ENCODE measurements at regions not wholly inside any gene's neighbourhood (a gene's known extent, or its start where the extent isn't known, plus 50 kb on each side); places are given as distances from the start of the nearest gene placed in this dataset.

DNA sequence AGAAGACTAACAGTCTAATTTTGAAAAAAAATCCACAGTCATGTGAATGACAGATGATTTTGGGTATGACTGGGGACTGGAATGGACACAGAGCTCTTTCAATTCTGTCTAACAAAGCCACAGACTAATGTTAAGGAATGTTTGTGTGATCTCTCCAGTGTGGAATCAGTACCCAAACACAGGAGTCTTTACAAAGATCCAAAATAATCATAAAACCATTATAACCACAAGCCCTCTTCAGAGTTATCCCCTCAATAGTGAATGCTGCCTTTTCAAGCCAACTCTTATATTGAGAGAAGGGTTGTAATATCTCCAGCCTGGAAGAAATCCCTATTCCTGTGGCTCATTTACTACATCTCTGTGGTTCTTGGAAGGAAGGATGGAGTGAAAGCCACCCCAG, 552.0 kb upstream of the CLINT1 start:
- Histone ChIP-seq H3K4me2 (ENCODE audit: insufficient read depth, low read length) (no peak overlapping the region), H3K4me1 (ENCODE audit: insufficient read depth, low read length) (peaks cover 14% of the 10 kb centered on the region), H4K20me1 (ENCODE audit: insufficient read depth, low read length) (no peaks in the 10 kb centered on the region)

DNA sequence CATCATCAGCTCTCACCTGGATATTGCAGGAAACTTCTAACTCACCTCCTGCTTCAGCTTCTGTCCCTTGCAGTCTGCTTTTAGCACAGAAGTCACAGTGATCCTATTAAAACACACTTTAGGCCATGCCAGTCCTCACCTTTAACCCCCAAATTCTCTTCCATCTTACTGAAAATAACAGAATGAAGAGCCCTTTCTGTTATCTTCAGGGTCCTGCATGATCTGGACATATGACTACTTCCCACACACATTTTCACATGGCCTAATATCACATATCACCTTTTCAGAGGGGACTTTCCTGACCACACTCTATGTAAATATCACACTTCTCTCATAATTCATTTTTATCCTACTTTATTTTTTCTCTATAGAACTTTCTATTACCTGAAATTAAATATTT, 550.6 kb upstream of the CLINT1 start:
- Histone ChIP-seq H3K9ac (ENCODE audit: low read depth, low read length) (no peak overlapping the region), H3K9me3 (ENCODE audit: insufficient read depth, low read length, severe bottlenecking) (no peaks in the 10 kb centered on the region), H3K27me3 (ENCODE audit: insufficient read depth, low read length, poor library complexity) (no peaks in the 10 kb centered on the region), H3K4me1 (ENCODE audit: insufficient read depth, low read length) (peaks cover 14% of the 10 kb centered on the region), H3K27ac (ENCODE audit: low read length) (no peak overlapping the region), H3K79me2 (ENCODE audit: insufficient read depth, low read length) (no peaks in the 10 kb centered on the region), H4K20me1 (ENCODE audit: insufficient read depth, low read length) (no peaks in the 10 kb centered on the region), H3K4me2 (ENCODE audit: insufficient read depth, low read length) (no peak overlapping the region), H2AFZ (ENCODE audit: low read depth, low read length) (peak overlapping the region; percentile 20; the same call in 1 of the 2 replicates), H3K36me3 (ENCODE audit: insufficient read depth, low read length) (no peaks in the 10 kb centered on the region), H3K4me3 (ENCODE audit: low read depth in 1 of 2, low read length in 2 of 2) (no peak overlapping the region)
- ATAC-seq (ENCODE audit: insufficient read depth, low read depth): no peak
- DNase-seq: no peak
- TF ChIP-seq, protein P1, sequence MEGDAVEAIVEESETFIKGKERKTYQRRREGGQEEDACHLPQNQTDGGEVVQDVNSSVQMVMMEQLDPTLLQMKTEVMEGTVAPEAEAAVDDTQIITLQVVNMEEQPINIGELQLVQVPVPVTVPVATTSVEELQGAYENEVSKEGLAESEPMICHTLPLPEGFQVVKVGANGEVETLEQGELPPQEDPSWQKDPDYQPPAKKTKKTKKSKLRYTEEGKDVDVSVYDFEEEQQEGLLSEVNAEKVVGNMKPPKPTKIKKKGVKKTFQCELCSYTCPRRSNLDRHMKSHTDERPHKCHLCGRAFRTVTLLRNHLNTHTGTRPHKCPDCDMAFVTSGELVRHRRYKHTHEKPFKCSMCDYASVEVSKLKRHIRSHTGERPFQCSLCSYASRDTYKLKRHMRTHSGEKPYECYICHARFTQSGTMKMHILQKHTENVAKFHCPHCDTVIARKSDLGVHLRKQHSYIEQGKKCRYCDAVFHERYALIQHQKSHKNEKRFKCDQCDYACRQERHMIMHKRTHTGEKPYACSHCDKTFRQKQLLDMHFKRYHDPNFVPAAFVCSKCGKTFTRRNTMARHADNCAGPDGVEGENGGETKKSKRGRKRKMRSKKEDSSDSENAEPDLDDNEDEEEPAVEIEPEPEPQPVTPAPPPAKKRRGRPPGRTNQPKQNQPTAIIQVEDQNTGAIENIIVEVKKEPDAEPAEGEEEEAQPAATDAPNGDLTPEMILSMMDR (IDR thresholded peaks at IDR 0.05; ENCODE audit: borderline replicate concordance, extremely low read depth, low read length, poor library complexity, severe bottlenecking): no peak
- TF ChIP-seq EZH2 (IDR thresholded peaks at IDR 0.05; ENCODE audit: borderline replicate concordance, low read depth, low read length, severe bottlenecking): no peak

More for the DNA sequence above, 552.0 kb upstream of the CLINT1 start:
- TF ChIP-seq EZH2 (IDR thresholded peaks at IDR 0.05; ENCODE audit: borderline replicate concordance, low read depth, low read length, severe bottlenecking): no peak
- H3K9ac ChIP-seq (ENCODE audit: low read depth, low read length): no peak overlapping the region
- no peak for DNase-seq
- no peak for ATAC-seq (ENCODE audit: insufficient read depth, low read depth)
- H3K27ac ChIP-seq (ENCODE audit: low read length): no peak overlapping the region
- H3K79me2 ChIP-seq (ENCODE audit: insufficient read depth, low read length): no peaks in the 10 kb centered on the region
- H3K27me3 ChIP-seq (ENCODE audit: insufficient read depth, low read length, poor library complexity): no peaks in the 10 kb centered on the region
- no peak overlapping the region for H3K4me3 ChIP-seq (ENCODE audit: low read depth in 1 of 2, low read length in 2 of 2)
- no peak overlapping the region for H2AFZ ChIP-seq (ENCODE audit: low read depth, low read length)
- no peaks in the 10 kb centered on the region for H3K36me3 ChIP-seq (ENCODE audit: insufficient read depth, low read length)
- no peaks in the 10 kb centered on the region for H3K9me3 ChIP-seq (ENCODE audit: insufficient read depth, low read length, severe bottlenecking)

DNA sequence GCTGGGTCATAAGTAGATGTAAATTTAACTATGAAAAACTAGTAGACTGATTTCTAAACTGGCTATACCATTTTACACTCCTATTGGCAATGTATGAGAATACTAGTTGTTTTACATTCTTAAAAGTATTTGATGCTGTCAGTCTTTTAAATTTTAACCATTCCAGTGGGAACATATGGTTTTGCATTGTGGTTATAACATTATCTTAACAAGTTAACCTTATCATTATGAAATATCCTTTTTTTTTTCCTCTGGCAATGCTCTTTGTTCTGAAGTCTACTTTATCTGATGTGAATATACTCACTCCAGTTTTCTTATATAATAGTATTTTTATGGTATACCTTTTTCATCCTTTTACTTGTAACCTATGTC, 548.9 kb upstream of the CLINT1 start:
- DNase-seq (no peak), ATAC-seq (ENCODE audit: insufficient read depth, low read depth) (no peak)
- peaks cover 14% of the 10 kb centered on the region for H3K4me1 ChIP-seq (ENCODE audit: insufficient read depth, low read length)
- no peak for TF ChIP-seq EZH2 (IDR thresholded peaks at IDR 0.05; ENCODE audit: borderline replicate concordance, low read depth, low read length, severe bottlenecking)
- TF ChIP-seq, protein P1 (IDR thresholded peaks at IDR 0.05; ENCODE audit: borderline replicate concordance, extremely low read depth, low read length, poor library complexity, severe bottlenecking): no peak
- no peaks in the 10 kb centered on the region for H3K27me3 ChIP-seq (ENCODE audit: insufficient read depth, low read length, poor library complexity)
- no peaks in the 10 kb centered on the region for H3K36me3 ChIP-seq (ENCODE audit: insufficient read depth, low read length)
- H3K4me3 ChIP-seq (ENCODE audit: low read depth in 1 of 2, low read length in 2 of 2): no peak overlapping the region
- H3K4me2 ChIP-seq (ENCODE audit: insufficient read depth, low read length): no peak overlapping the region
- H2AFZ ChIP-seq (ENCODE audit: low read depth, low read length): no peak overlapping the region
- H3K9ac ChIP-seq (ENCODE audit: low read depth, low read length): no peak overlapping the region
- H3K9me3 ChIP-seq (ENCODE audit: insufficient read depth, low read length, severe bottlenecking): peaks cover 9% of the 10 kb centered on the region
- no peak overlapping the region for H3K27ac ChIP-seq (ENCODE audit: low read length)
- no peaks in the 10 kb centered on the region for H3K79me2 ChIP-seq (ENCODE audit: insufficient read depth, low read length)
- H4K20me1 ChIP-seq (ENCODE audit: insufficient read depth, low read length): no peaks in the 10 kb centered on the region

DNA sequence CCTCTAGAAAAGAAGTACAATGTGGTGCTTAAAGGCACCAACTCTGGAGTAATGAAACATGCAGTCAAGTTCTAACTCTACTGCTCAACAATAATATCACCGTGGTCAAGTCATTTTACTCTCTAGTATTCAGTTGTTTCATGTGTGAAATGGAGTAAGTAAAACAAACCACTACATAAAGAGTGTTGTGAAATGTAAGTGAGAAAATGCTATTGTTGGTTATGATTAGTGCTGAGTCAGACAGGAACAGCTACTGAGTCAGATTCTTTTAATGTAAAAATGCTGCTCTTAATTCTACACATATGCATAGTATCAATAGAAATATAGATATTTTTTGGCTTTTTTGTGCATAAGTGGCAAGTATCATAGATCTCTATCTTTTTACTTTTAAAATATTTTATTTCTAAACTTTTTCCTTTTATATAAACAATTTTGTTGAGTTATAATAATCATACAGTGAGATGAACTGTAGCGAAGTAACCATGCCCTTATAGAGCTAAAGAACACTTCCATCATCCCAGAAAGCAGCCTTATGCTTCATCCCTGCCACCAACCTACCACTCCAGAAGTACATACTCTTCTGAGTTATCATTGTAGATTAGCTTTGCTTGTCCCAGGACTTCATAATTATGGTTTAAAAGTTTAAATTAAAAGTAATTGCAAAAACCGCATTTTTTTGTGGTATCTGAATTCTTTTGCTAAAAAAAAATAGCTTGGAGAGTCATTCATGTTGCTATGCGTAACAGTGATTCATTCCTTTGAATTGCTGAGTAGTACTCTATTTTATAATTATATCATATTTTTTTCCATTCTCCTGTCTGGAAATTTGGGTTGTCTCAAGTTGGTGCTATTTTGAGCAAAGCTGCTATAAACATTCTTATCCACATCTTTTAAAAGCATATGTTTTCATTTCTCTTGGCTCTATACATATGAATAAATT, 548.2 kb upstream of the CLINT1 start:
- H2AFZ ChIP-seq (ENCODE audit: low read depth, low read length): no peak overlapping the region
- H3K4me1 ChIP-seq (ENCODE audit: insufficient read depth, low read length): peaks cover 10% of the 10 kb centered on the region
- no peaks in the 10 kb centered on the region for H3K36me3 ChIP-seq (ENCODE audit: insufficient read depth, low read length)
- peaks cover 11% of the 10 kb centered on the region for H3K9me3 ChIP-seq (ENCODE audit: insufficient read depth, low read length, severe bottlenecking)
- TF ChIP-seq, protein P1 (IDR thresholded peaks at IDR 0.05; ENCODE audit: borderline replicate concordance, extremely low read depth, low read length, poor library complexity, severe bottlenecking): no peak
- no peak for TF ChIP-seq EZH2 (IDR thresholded peaks at IDR 0.05; ENCODE audit: borderline replicate concordance, low read depth, low read length, severe bottlenecking)
- no peaks in the 10 kb centered on the region for H4K20me1 ChIP-seq (ENCODE audit: insufficient read depth, low read length)
- no peaks in the 10 kb centered on the region for H3K27me3 ChIP-seq (ENCODE audit: insufficient read depth, low read length, poor library complexity)
- DNase-seq (no peak), ATAC-seq (ENCODE audit: insufficient read depth, low read depth) (peak; percentile 59)
- H3K4me3 ChIP-seq (ENCODE audit: low read depth in 1 of 2, low read length in 2 of 2): no peak overlapping the region
- H3K27ac ChIP-seq (ENCODE audit: low read length): no peak overlapping the region
- no peaks in the 10 kb centered on the region for H3K79me2 ChIP-seq (ENCODE audit: insufficient read depth, low read length)
- H3K9ac ChIP-seq (ENCODE audit: low read depth, low read length): no peak overlapping the region
- no peak overlapping the region for H3K4me2 ChIP-seq (ENCODE audit: insufficient read depth, low read length)
